ENCODE measurements at regions not wholly inside any gene's neighbourhood (a gene's known extent, or its start where the extent isn't known, plus 50 kb on each side); places are given as distances from the start of the nearest gene placed in this dataset.
"Not testable (repeated sequence)": the region's sequence is repeated elsewhere in the genome, so short reads cannot be mapped to it uniquely, and the experiment has no call there.

DNA sequence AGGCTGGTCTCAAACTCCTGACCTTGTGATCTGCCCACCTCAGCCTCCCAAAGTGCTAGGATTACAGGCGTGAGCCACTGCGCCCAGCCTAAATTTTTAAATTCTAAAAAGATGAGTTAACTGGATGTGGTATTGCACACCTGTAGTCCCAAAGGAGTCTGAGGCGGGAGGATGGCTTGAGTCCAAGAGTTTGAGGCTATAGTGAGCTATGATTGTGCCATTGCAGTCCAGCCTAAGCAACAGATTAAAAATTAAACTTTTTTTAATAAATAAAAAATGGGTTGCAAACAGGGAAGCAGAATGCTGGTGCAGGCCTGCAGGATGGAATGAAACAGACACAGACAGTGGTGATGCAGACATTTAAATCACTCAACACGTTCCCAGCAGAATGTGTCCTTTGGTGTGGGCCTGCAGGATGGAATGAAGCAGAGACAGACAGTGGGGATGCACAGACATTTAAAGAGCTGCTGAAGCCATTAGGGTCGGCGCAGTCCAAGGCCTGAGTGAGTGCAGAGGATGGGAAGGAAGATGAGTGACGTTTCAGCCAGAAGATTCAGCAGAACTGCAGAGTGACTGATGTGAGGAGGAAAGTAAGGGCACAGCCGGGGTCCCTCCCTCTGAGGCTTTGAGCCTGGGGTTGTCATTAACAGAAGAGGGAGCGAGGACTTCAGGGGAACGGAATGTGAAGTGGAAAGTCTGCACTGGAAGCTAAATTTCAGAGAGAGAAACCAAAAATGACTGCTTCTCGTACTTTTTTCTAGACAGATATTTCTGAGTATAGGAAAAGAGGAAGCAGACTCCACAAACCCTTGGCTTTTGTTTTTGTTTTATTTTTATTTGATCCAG is 117.5 kb downstream of the RIN2 start:
- DNase-seq, result no peak

DNA sequence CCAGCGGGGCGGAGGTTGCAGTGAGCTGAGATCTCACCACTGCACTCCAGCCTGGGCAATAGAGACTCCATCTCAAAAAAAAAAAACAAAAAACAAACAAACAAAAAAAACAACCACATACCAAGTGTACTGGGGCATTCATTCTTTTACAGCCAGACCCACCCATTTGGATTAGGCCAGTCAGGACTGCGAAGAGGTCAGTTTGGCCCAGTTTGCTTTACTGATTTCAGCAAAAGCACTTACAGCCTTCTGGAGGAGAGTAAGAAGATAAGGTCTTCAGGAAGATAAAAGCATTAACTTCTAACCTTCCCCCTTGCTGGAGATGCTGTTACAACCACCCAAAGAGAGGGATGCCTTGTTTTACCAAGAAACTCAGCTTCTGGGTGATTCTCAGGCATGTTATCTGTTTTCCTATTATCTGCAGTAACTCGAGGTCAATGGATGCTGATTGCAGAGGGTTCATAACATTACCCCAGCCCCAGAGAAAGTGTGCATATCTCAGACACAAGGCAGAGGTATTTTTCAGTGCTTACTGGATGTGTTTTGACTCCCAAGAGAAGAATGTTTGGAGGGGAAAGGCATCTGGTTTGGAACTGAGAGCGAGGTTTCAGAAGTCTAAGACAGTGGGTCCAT is 118.9 kb downstream of the RIN2 start:
- DNase-seq, result no peak

DNA sequence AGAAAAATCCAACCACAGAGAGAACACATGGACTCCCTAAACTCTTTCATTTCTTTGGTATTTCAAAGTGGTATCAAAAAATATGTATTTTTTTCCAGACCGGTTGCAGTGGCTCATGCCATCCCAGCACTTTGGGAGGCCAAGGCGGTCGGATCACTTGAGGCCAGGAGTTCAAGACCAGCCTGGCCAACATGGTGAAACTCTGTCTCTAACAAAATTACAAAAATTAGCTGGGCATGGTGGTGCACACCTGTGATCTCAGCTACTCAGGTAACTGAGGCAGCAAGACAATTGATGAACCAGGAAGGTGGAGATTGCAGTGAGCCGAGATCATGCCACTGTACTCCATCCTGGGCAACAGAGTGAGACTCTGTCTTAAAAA is 121.8 kb downstream of the RIN2 start:
- DNase-seq, result not testable (repeated sequence)

DNA sequence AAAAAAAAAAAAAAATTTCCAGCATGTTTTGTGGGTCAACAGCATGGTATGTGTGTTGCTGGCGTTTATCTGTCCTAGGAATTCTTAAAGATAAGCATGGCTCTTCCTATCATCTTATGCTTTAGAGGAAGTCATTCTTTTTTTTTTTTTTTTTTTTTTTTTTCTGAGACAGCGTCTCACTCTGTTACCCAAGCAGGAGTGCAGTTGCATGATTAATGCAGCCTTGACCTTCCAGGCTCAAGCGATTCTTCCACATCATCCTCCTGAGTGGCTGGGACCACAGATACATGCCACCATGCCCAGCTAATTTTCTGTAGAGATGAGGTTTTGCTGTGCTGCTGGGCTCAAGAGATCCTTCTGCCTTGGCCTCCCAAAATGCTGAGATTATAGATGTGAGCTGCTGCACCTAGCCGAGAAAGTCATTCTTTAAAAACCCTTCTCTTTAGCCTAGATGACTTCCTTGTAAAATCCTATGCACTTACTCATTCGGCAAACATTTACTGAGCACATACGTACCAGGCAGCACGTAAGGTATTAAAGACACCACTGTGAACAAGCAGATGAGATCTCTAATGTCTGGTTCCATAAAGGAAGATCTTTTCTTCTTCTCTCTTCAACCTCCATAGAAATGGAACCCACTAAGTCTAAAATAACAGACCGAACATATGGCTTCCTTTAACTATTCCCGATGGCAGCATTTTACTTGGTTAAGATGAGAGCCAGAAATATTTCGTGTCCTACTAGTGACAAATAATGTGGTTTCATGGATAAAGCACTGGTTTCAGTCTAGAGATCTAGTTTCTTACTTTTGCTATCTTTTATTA is 122.4 kb downstream of the RIN2 start:
- DNase-seq, result no peak

- no peak for DNase-seq
Observed at GRCh38 chr20:19881080-19881840, 123.2 kb downstream of the RIN2 start.

GRCh38 chr20:19881990-19882389 is 123.9 kb downstream of the RIN2 start:
- no peak for DNase-seq

DNA sequence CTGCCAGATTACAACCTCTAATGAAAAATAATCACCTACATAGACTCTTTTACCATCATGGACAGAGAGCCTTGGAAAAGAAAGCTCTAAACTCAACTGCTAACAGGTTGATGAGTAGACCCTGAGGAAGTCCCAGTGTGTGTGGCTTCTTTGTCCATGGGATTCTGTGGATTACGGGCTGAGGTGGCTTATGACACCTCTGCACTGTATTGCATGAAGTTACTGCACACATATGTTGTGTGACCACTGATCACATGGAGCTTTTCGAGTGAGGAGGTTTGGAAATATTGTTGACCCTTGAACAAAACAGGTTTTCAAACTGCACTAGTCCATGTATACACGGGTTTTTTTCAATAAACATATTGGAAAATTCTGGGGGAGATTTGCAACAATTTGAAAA is 124.4 kb downstream of the RIN2 start:
- DNase-seq, result no peak

DNA sequence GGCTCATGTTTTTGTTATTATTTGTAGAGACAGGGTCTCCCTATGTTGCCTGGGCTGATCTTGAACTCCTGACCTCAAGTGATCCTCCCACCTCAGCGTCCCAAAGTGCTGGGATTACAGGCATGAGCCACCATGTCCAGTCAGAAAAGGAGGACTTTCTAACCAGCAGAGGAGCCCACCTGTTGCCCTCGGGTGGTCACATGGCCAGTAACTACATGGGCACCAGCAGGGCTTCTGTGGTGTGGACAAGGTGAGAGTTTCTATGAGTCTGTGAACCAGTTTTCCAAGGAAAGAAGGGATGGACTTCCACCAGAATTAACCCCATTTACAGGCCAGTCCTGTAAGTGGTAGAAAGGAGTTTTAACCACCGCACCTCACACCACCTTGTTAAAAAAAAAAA is 125.4 kb downstream of the RIN2 start:
- no peak for DNase-seq

- DNase-seq, result no peak
Observed at GRCh38 chr20:19885594-19885938, 127.5 kb downstream of the RIN2 start.

- no peak for DNase-seq
Observed at GRCh38 chr20:19885939-19886660, 128.0 kb downstream of the RIN2 start.

DNA sequence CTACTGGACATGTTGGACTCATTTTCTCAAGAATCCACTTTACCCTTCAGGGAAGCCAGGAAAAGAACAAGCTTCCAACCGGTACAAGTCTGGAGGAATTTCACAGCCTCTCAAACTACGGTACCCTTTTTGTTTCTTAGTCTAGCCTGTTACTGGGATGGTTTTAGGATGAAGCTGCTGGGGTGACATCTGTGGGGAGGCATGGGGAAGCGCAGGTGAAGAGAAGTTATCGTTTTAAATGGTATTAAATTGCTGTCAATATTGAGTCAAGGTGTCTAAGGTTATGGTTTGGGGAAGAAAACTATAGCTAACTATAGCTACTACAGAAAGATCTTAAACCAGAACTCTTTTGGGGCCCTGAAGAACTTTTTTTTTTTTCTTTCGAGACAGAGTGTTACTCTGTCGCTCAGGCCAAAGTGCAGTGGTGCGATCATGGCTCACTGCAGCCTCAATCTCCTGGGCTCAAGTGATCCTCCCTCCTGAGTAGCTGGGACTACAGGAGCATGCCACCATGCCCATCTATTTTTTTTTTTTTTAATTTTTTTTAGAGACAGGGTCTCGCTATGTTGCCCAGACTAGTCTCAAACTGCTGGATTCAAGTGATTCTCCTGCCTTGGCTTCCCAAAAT is 128.7 kb downstream of the RIN2 start:
- no peak for DNase-seq

- no peak for DNase-seq
Observed at GRCh38 chr20:19887556-19888268, 129.4 kb upstream of the NAA20 start.

- peak; percentile 20 for DNase-seq
Observed at GRCh38 chr20:19888269-19888671, 128.9 kb upstream of the NAA20 start.

- DNase-seq, result no peak
Observed at GRCh38 chr20:19889011-19889953, 127.9 kb upstream of the NAA20 start.

DNA sequence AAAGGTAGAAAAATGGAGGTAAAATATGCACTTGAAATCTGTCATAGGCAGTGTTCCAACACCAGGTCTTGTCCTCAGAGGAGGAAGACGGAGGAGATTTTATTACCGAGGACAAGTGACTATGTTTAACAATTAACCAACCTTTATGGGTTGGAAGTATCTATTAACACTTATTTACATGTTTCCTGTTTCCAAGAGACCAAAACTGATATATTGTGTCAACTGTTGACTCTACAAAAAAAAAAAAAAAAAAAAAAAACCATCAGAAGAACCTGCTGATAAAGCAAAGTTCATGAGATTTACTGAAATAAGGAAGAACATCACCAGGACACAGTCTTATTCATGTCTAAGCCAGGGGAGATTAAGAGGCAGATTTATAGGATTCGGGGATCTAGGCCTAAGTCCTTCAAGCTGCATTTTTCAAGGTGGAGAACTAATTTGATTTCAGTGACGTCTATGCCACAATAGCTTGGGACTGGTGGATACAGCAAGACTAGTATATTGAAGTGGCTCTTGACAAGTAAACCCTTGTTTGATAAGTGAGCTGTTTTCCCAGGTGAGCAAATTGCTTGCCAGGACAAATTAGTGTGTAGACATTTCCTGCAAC is 126.6 kb upstream of the NAA20 start:
- DNase-seq, result no peak

DNA sequence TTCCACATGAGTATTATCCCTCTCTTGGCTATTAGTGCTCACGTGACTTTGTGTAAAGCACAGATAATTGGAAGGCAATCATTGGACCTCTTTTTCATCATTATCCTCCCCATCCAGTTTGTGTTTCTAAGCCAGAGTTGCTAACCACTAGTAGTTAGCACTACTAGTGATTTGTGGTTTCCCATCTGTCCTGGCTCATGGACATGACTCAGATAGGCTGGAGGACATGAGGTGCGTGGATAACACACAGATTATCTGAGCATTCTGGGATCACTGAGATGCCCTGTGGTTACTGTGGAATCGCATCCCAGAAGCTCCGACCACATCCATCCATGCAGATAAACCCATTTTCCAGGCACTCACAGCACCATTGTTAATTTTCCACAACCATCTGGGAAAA is 123.8 kb upstream of the NAA20 start:
- no peak for DNase-seq

DNA sequence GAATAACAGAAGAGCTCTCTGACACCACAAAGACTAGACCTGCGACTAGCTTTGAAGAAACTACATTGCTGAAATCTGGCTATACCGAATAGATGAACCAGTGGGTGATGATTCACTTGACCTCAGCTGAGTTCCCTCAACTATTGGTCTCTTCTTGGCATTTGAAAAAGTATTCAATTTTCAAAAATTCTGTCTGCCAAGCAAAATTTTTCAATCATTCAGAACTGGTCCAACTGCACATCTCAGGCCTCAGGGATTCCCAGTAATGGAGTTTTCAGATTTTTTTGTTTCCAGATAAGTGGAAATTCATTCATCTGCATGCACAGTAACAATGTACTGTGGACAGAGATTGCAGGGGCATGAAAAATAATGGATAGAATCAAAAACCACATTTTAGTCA is 121.4 kb upstream of the NAA20 start:
- no peak for DNase-seq

- DNase-seq, result no peak
Observed at GRCh38 chr20:19897891-19898290, 119.3 kb upstream of the NAA20 start.

- no peak for DNase-seq
Observed at GRCh38 chr20:19901226-19901625, 115.9 kb upstream of the NAA20 start.

Measured in NCI-H1694 treated with DMSO at 0.1 percent for 48 hours (cell line).